Panc1 (cell line): ENCODE measurements at regions not wholly inside any gene's neighbourhood (a gene's known extent, or its start where the extent isn't known, plus 50 kb on each side); places are given as distances from the start of the nearest gene placed in this dataset.

Experiments
- ATAC-seq: fragments of 200-7000 bp; cut with Tn5 transposase; 2 replicates; pipeline ENCODE4 v1.9.1; 2020; ENCODE audit warnings: mild to moderate bottlenecking, moderate library complexity
- BruUV-seq: library from RNA; stranded (reverse); fragments of 400-500 nt; replicated peaks from 2 replicates; lab custom pipeline; 2021; lab: Mats Ljungman, UMichigan
- CTCF ChIA-PET: fragments of 300-600 bp; sonication (Branson Sonifier 250); formaldehyde crosslinking; loops from one replicate; lab custom pipeline; 2022; ENCODE audit warnings: antibody characterized with exemption; lab: Charles Lee
- POLR2A ChIA-PET: fragments of 300-600 bp; sonication (Branson Sonifier 250); formaldehyde crosslinking; loops from one replicate; lab custom pipeline; 2022; ENCODE audit warnings: antibody characterized with exemption; lab: Charles Lee
- DNase-seq: peaks from one replicate; pipeline ENCODE4 v3.0.0-alpha.2; 2010; ENCODE audit warnings: low read depth, low spot score
- H3K27ac ChIP-seq: 2 replicates; pipeline ENCODE4 v1.5.1; 2011; ENCODE audit warnings: mild to moderate bottlenecking, low read length, inconsistent platforms
- H3K27me3 ChIP-seq: fragments of 200-500 bp; sonication (Bioruptor generic); 2 replicates; pipeline ENCODE4 v1.6.0; 2014; ENCODE audit warnings: low read length, inconsistent platforms; ENCODE audit not compliant: control insufficient read depth, insufficient read depth
- H3K36me3 ChIP-seq: fragments of 200-500 bp; sonication (Bioruptor generic); 2 replicates; pipeline ENCODE4 v1.5.1; 2014; ENCODE audit warnings: inconsistent platforms, mild to moderate bottlenecking, low read length, moderate library complexity; ENCODE audit not compliant: control insufficient read depth, insufficient read depth
- H3K4me1 ChIP-seq: 2 replicates; pipeline ENCODE4 v1.5.1; 2011; ENCODE audit warnings: inconsistent platforms, mild to moderate bottlenecking, low read length, moderate library complexity; ENCODE audit not compliant: control insufficient read depth, insufficient read depth
- H3K4me3 ChIP-seq, 2 experiments: 2 replicates each; pipeline ENCODE4 v1.5.1; 2011 to 2012; ENCODE audit warnings: low read depth in 2 of 2, low read length in 2 of 2, mild to moderate bottlenecking in 2 of 2, inconsistent platforms in 1 of 2, moderate library complexity in 1 of 2
- H3K9me3 ChIP-seq: fragments of 200-500 bp; sonication (Bioruptor generic); 2 replicates; pipeline ENCODE4 v1.5.1; 2014; ENCODE audit warnings: low read depth, mild to moderate bottlenecking, inconsistent platforms, low read length, moderate library complexity; ENCODE audit not compliant: control insufficient read depth, insufficient read depth
- CTCF ChIP-seq: fragments of 450-650 bp; IDR thresholded peaks from 2 replicates; pipeline ENCODE4 v1.5.1; 2017; ENCODE audit warnings: mild to moderate bottlenecking
- POLR2AphosphoS5 ChIP-seq: IDR thresholded peaks from 2 replicates; pipeline ENCODE4 v1.6.1; 2012; ENCODE audit warnings: mild to moderate bottlenecking, low read depth, low read length, moderate library complexity
- REST ChIP-seq, 2 experiments: IDR thresholded peaks; 2 replicates each; pipeline ENCODE4 v1.6.1; 2011 to 2012; ENCODE audit warnings: low read depth in 2 of 2, control low read depth in 1 of 2, low read length in 1 of 2, mild to moderate bottlenecking in 1 of 2, moderate library complexity in 1 of 2; ENCODE audit not compliant: insufficient read depth in 1 of 2
- SIN3A ChIP-seq: IDR thresholded peaks from 2 replicates; pipeline ENCODE4 v1.6.1; 2012; ENCODE audit warnings: low read depth, mild to moderate bottlenecking, low read length, moderate library complexity, borderline replicate concordance; ENCODE audit not compliant: insufficient read depth
- TCF7L2 ChIP-seq: IDR thresholded peaks from 2 replicates; pipeline ENCODE4 v1.6.1; 2011; ENCODE audit warnings: mild to moderate bottlenecking, low read depth, low read length, inconsistent platforms
- in situ Hi-C: cut with HindIII; loops from 2 replicates; pipeline ENCODE4 v1.10.0; 2016; ENCODE audit warnings: low sequenced_read_pairs, low pct_unique_long_range_greater_than_20kb
- intact Hi-C: fragments of 100-400 bp; cut with micrococcal nuclease; formaldehyde crosslinking; loops from one replicate; pipeline ENCODE4 v1.10.0; 2022; ENCODE audit not compliant: unreplicated experiment

GRCh38 chrX:42992199-42992943 is 214.4 kb upstream of the PPP1R2C start:
- DNase-seq (no peak), ATAC-seq (no peak)
- Histone ChIP-seq H3K4me3 (no peak overlapping the region), H3K9me3 (no peaks in the 10 kb centered on the region), H3K4me1 (no peaks in the 10 kb centered on the region), H3K27ac (no peak overlapping the region), H3K27me3 (no peaks in the 10 kb centered on the region), H3K36me3 (no peaks in the 10 kb centered on the region)
- intact Hi-C loops (no loop called here), in situ Hi-C loops (no loop called here)
- CTCF ChIA-PET, result no interaction called here
- BruUV-seq, result no TSS peak
- POLR2A ChIA-PET, result no interaction called here
- TF ChIP-seq REST (IDR thresholded peaks at IDR 0.05; ENCODE audit: insufficient read depth in 1 of 2, low read depth in 2 of 2, low read length in 1 of 2), result no peak
- no peak for TF ChIP-seq CTCF
- TF ChIP-seq SIN3A, result no peak
- no peak for TF ChIP-seq TCF7L2
- TF ChIP-seq POLR2AphosphoS5, result no peak

GRCh38 chrX:42996861-42997260 is 218.9 kb upstream of the PPP1R2C start:
- Histone ChIP-seq H3K27me3 (no peaks in the 10 kb centered on the region), H3K36me3 (no peaks in the 10 kb centered on the region), H3K4me1 (no peaks in the 10 kb centered on the region), H3K27ac (no peak overlapping the region), H3K4me3 (no peak overlapping the region), H3K9me3 (no peaks in the 10 kb centered on the region)
- in situ Hi-C loops (no loop called here), intact Hi-C loops (no loop called here)
- POLR2A ChIA-PET, result no interaction called here
- TF ChIP-seq SIN3A (no peak), POLR2AphosphoS5 (no peak), REST (IDR thresholded peaks at IDR 0.05; ENCODE audit: insufficient read depth in 1 of 2, low read depth in 2 of 2, low read length in 1 of 2) (no peak), CTCF (no peak), TCF7L2 (no peak)
- BruUV-seq, result no TSS peak
- no peak for DNase-seq
- no peak for ATAC-seq
- CTCF ChIA-PET, result no interaction called here
